ENCODE measurements at regions not wholly inside any gene's neighbourhood (a gene's known extent, or its start where the extent isn't known, plus 50 kb on each side); places are given as distances from the start of the nearest gene placed in this dataset.

GRCh38 chr4:151568966-151569365 is 160.0 kb downstream of the FHIP1A start:
- TF ChIP-seq ZBTB33 (IDR thresholded peaks at IDR 0.05): no peak
- no peak for TF ChIP-seq NR2F2 (IDR thresholded peaks at IDR 0.05)
- TF ChIP-seq HNF4A (conservative IDR thresholded peaks at IDR 0.05): no peak
- TF ChIP-seq YY1 (IDR thresholded peaks at IDR 0.05): no peak
- TF ChIP-seq TAF1 (conservative IDR thresholded peaks at IDR 0.05): no peak
- TF ChIP-seq GABPA (IDR thresholded peaks at IDR 0.05 in 1 of 2, conservative IDR thresholded peaks at IDR 0.05 in 1 of 2): no peak
- no peak for TF ChIP-seq CTCF (IDR thresholded peaks at IDR 0.05; ENCODE audit: low read depth, low read length, missing input control)
- no peak for TF ChIP-seq SP1 (IDR thresholded peaks at IDR 0.05)
- TF ChIP-seq RAD21 (IDR thresholded peaks at IDR 0.05): no peak
- TF ChIP-seq REST (IDR thresholded peaks at IDR 0.05): no peak
- no peak for TF ChIP-seq ATF3 (IDR thresholded peaks at IDR 0.05)
- no peak for TF ChIP-seq HNF4G (IDR thresholded peaks at IDR 0.05)
- TF ChIP-seq RXRA (IDR thresholded peaks at IDR 0.05): no peak
- no peak for TF ChIP-seq FOXA1 (IDR thresholded peaks at IDR 0.05)
- TF ChIP-seq EGR1 (IDR thresholded peaks at IDR 0.05; ENCODE audit: low read depth in 2 of 2): no peak
- no peak for TF ChIP-seq FOXA2 (IDR thresholded peaks at IDR 0.05)
- TF ChIP-seq JUND (IDR thresholded peaks at IDR 0.05): no peak
- no peak for TF ChIP-seq MAX (IDR thresholded peaks at IDR 0.05)
- WGBS: 96% methylated on average over 5 of the region's 5 CpGs
- no peak overlapping the region for H3K4me3 ChIP-seq (ENCODE audit: low read depth in 1 of 3, low read length in 3 of 3)

More at GRCh38 chr4:151568966-151569365, 160.0 kb downstream of the FHIP1A start:
- H3K9ac ChIP-seq (ENCODE audit: low read depth in 1 of 2, low read length in 2 of 2): no peak overlapping the region
- no peak for DNase-seq (ENCODE audit: low spot score)
- H3K4me1 ChIP-seq (ENCODE audit: control insufficient read depth in 4 of 4, insufficient read depth in 4 of 4, low read length in 3 of 4): no peaks in the 10 kb centered on the region
- H3K9me3 ChIP-seq (ENCODE audit: control insufficient read depth in 4 of 4, low read length in 3 of 4): no peaks in the 10 kb centered on the region
- H3K27ac ChIP-seq (ENCODE audit: low read depth in 1 of 2, low read length in 2 of 2): no peak overlapping the region
- H3K36me3 ChIP-seq (ENCODE audit: control insufficient read depth in 4 of 4, insufficient read depth in 3 of 4, low read depth in 1 of 4, low read length in 3 of 4): no peaks in the 10 kb centered on the region
- no peaks in the 10 kb centered on the region for H3K27me3 ChIP-seq (ENCODE audit: control insufficient read depth in 4 of 4, insufficient read depth in 4 of 4, low read length in 3 of 4)
